OCI-M2 (cell line): ENCODE measurements at regions not wholly inside any gene's neighbourhood (a gene's known extent, or its start where the extent isn't known, plus 50 kb on each side); places are given as distances from the start of the nearest gene placed in this dataset.

ENCODE experiments used
- DNase-seq: peaks from one replicate; lab custom pipeline; 2025; ENCODE audit not compliant: unreplicated experiment; lab: John Stamatoyannopoulos, UW

GRCh38 chr17:77749321-77749751 is 209.2 kb upstream of the TNRC6C start:
- no peak for DNase-seq

- DNase-seq: no peak
Observed at GRCh38 chr17:77749989-77750388, 208.5 kb upstream of the TNRC6C start.

GRCh38 chr17:77750427-77751043 is 208.0 kb upstream of the TNRC6C start:
- no peak for DNase-seq

GRCh38 chr17:77753246-77753645 is 205.3 kb upstream of the TNRC6C start:
- no peak for DNase-seq

GRCh38 chr17:77753691-77754245 is 204.7 kb upstream of the TNRC6C start:
- DNase-seq: no peak

- no peak for DNase-seq
Observed at GRCh38 chr17:77754956-77755355, 203.5 kb upstream of the TNRC6C start.

- no peak for DNase-seq
Observed at GRCh38 chr17:77755410-77755963, 203.0 kb upstream of the TNRC6C start.

- DNase-seq: no peak
Observed at GRCh38 chr17:77756028-77756427, 202.5 kb upstream of the TNRC6C start.

- no peak for DNase-seq
Observed at GRCh38 chr17:77756846-77757560, 201.5 kb upstream of the TNRC6C start.

GRCh38 chr17:77757561-77757898 is 201.0 kb upstream of the TNRC6C start:
- no peak for DNase-seq

GRCh38 chr17:77763023-77763422 is 195.5 kb upstream of the TNRC6C start:
- no peak for DNase-seq

GRCh38 chr17:77763575-77763974 is 194.9 kb upstream of the TNRC6C start:
- DNase-seq: no peak

- no peak for DNase-seq
Observed at GRCh38 chr17:77765292-77765691, 193.2 kb upstream of the TNRC6C start.

GRCh38 chr17:77767148-77767547 is 191.4 kb upstream of the TNRC6C start:
- DNase-seq: no peak

GRCh38 chr17:77768248-77768852 is 190.2 kb upstream of the TNRC6C start:
- no peak for DNase-seq

- no peak for DNase-seq
Observed at GRCh38 chr17:77769215-77769614, 189.3 kb upstream of the TNRC6C start.

- no peak for DNase-seq
Observed at GRCh38 chr17:77769762-77770161, 188.7 kb upstream of the TNRC6C start.

- DNase-seq: no peak
Observed at GRCh38 chr17:77770331-77771105, 188.0 kb upstream of the TNRC6C start.

- no peak for DNase-seq
Observed at GRCh38 chr17:77771145-77771544, 187.4 kb upstream of the TNRC6C start.

GRCh38 chr17:77771587-77771986 is 186.9 kb upstream of the TNRC6C start:
- no peak for DNase-seq

- no peak for DNase-seq
Observed at GRCh38 chr17:77771998-77772397, 186.5 kb upstream of the TNRC6C start.
